ENCODE measurements at regions not wholly inside any gene's neighbourhood (a gene's known extent, or its start where the extent isn't known, plus 50 kb on each side); places are given as distances from the start of the nearest gene placed in this dataset.
A peak's percentile ranks its signal among the peaks of the same experiment; 100 is the strongest.
"Not testable (repeated sequence)": the region's sequence is repeated elsewhere in the genome, so short reads cannot be mapped to it uniquely, and the experiment has no call there.

DNA sequence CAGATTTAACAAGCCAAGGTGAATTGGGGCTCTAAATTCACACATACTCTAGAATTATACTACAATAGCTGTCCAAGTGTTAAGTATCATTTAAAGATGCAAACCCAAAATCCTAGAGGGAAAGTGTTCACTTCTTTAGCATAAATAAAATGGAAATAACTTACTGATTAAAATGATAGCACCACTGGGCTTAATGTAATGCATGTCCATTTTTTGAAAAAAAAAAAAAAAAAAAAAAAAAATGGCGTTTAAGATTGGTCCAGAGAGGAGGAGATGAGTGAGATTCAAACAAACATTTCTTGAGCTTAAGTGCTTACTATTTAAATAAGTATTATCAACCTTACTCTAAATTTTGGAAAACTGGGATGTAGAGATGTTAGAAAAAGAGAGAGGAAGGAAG, 251.5 kb upstream of the CWC22 start:
- DNase-seq, result no peak

DNA sequence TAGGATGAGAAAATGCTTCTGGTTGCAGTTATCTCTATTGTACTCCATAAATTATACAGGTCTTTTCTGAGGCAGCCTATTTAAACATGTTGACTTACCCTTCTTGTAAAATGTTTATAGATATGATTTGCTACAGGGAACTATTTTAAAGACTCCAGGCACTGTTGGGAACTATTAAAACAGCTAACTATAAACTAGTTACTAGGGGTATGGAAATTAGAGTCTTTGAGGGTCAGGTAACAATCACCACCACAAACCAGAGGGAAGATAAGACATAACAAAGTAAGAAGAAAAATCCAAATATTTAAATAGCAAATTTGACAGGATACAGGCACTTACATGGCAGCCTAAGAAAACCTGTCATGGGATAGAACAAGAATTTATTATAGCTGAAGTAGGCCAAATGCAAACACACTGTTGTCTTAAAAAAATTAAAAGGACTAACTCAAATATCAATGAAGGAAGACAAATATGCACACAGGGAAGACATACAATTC, 251.0 kb upstream of the CWC22 start:
- DNase-seq, result no peak

DNA sequence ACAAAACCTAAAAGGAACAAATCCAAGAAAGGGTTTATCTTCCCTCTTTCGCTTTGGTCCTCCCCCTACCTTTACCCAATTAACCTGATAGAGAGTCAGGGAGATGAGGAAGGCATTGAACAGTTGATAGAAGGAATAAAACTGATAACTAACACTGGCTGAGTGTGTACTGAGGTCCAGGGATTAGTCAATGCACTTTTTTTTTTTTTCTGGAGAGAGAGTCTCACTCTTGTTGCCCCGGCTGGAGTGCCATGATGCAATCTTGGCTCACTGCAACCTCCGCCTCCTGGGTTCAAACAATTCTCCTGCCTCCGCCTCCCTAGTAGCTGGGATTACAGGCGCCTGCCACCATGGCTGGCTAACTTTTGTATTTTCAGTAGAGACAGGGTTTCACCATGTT, 250.2 kb upstream of the CWC22 start:
- no peak for DNase-seq

DNA sequence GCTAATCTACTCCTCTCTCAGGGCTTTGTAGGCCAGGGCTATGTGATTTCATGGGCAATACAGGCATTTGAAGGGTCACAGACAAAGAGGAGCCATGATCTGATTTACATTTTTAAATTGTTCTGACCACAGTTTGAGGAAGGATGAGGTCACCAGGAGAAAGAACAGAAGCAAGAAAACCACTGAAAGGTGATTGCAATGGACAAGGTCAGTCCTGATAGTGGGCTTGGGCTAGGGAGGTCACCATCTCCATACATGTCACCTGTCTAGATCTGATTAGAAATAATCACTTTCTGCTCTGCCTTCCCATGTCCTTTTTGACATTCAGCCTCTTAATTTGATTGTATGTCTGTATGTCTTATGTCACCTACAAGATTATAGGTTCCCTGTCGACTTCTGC, 248.9 kb upstream of the CWC22 start:
- no peak for DNase-seq

- no peak for DNase-seq
Observed at GRCh38 chr2:180254872-180255271, 247.8 kb upstream of the CWC22 start.

DNA sequence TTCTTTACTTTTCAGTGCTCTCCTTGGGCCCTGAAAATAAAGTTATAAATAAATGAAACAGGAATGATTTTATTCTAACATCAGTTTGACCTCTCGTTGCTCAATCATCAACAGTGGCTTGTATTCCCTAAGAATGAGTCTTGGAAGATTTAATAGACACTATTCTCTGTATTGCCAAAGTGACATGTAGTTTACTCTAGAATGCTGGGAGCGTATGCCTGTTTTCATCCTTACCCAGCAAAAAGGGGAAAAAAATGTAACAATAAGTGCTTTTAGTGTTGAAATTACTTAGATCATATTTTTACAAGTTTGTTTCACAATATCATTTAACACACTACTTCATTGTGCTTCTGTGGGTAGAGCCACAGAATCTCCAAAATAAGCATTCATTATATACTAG, 240.6 kb upstream of the CWC22 start:
- DNase-seq, result no peak

DNA sequence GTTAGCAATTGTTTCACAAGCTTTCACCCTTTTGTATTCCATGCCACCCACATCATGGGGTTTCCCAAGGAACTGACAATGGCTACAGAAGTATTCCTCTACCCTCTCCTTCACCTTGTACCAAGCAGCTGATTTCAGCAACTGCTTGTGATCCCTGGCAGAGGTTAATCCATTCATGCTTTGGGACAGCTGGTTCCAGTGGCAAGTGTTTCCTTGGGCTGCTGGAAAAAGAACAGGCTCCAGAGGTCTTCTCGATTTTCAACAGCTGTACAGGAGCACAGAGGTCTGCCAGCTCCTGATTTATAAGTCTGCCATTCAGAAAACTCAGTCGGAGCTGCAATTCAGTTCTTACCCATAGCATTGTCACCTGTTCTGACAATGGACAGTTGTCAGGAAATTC, 239.2 kb upstream of the CWC22 start:
- DNase-seq, result no peak

DNA sequence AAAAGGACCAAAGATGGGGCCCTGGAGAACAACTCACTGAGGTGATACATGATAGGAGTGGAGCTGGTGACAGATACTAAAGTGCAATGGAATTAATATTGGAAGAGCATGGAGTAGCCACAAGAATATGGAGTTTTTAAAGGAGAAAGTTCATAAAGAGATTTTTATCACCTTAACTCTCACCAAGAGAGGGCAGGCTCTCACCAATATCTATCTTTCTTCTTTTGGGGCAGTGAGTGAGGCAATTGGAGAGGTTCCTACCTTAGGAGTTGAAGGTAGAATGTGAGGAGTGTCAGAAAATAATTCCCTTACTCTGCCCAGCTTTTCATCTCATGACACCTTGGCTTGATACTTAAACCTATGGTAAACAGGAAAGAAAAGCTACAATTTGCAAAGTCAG, 233.7 kb upstream of the CWC22 start:
- DNase-seq, result no peak

DNA sequence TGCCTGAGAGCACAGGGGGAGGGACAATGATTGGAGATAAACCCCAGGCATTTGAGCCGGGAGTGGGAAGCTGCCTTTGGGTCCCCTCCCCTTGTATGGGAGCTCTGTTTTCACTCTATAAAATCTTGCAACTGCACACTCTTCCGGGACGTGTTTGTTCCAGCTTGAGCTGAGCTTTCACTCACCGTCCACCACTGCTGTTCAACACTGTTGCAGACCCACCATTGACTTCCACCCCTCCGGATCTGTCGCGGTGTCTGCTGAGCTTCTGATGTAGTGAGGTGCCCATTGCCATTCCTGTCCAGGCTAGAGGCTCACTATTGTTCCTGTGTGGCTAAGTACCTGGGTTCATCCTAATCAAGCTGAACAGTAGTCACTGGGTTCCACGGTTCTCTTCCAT, 231.6 kb upstream of the CWC22 start:
- no peak for DNase-seq

DNA sequence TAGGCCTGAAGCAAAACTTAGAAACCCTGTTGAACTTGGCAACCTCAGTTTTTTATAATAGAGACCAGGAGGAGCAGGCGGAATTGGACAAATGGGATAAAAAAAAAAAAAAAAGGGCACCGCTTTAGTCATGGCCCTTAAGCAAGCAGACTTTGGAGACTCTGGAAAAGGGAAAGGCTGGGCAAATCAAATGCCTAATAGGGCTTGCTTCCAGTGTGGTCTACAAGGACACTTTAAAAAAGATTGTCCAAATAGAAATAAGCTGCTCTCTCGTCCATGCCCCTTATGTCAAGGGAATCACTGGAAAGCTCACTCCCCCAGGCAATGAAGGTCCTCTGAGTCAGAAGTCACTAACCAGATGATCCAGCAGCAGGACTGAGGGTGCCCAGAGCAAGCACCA, 229.0 kb upstream of the CWC22 start:
- DNase-seq, result not testable (repeated sequence)

DNA sequence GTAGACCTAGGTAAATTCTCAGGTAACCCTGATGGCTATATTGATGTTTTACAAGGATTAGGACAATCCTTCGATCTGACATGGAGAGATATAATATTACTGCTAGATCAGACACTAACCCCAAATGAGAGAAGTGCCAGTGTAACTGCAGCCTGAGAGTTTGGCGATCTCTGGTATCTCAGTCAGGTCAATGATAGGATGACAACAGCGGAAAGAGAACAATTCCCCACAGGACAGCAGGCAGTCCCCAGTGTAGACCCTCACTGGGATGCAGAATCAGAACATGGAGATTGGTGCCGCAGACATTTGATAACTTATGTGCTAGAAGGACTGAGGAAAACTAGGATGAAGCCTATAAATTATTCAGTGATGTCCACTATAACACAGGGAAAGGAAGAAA, 228.4 kb upstream of the CWC22 start:
- not testable (repeated sequence) for DNase-seq

GRCh38 chr2:180234991-180235390, 227.9 kb upstream of the CWC22 start:
- DNase-seq, result not testable (repeated sequence)

GRCh38 chr2:180231015-180231414, 223.9 kb upstream of the CWC22 start:
- no peak for DNase-seq

GRCh38 chr2:180227461-180227860, 220.4 kb upstream of the CWC22 start:
- no peak for DNase-seq

DNA sequence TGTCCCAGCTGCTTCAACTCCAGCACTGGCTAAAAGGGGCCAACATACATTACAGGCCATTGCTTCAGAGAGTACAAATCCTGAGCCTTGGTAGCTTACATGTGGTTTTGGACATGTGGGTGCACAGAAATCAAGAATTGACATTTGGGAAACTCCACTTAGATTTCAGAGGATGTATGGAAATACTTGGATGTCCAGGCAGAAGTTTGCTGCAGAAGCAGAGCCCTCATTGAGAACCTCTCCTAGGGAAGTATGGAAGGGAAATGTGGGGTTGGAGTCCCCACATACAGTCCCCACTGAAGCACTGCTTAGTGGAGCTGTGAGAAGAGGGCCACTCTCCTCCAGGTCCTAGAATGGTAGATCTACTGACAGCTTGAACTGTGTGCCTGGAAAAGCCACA, 218.0 kb upstream of the CWC22 start:
- DNase-seq, result no peak

DNA sequence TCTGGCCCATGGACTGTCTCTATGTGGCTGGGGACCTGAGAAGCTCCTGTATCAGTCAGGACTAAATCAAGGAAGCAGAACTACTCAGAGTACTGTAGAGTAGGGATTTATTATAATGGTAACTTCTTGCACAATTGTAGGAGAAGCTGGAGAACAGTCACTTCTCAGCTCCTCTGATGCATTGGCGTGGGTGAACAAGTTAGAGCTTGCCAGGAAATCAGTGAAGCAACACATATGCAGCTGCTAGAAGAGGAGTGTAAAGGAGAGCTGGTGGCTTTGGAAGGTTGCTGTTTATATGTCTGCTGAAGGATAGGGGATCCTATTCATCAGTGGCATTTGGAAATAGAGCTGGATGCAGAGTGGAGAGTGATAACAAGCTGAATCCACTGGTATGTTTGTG, 215.5 kb upstream of the CWC22 start:
- DNase-seq, result peak; percentile 20

DNA sequence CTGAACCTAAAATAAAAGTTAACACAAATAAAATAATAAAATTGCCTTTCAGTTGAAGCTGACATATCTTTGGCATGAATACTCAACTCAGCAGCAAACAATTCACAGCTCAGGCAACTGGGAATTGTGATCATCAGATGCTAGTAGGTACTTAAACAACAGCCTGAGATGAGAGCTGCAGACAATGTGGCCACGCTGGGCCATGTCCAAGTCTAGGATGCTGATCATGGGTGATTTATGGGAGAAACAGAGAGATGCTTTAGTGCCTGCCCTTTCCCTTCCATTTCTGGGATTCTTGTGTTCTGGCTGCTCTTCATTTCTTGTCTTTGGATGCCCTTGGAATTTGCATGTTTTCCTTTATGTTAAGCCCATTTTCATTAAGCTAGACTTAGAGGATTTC, 212.4 kb upstream of the CWC22 start:
- no peak for DNase-seq

DNA sequence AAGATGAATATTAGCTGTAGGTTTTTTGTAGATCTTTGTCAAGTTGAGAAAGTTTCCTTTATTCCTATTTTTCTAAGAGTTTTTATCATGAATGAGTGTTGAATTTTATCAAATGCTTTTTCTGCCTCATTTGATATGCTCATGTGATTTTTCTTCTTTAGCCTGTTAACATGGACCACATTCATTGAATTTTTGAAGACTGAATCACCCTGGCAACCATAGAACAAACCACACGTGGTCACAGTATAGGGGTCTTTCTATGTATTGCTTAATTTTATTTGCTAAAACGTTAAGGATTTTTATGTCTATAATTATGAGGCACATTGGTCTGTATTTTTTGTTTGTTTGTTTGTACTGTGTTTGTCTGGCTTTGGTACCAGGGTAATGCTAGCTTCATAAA, 201.7 kb upstream of the CWC22 start:
- no peak for DNase-seq

DNA sequence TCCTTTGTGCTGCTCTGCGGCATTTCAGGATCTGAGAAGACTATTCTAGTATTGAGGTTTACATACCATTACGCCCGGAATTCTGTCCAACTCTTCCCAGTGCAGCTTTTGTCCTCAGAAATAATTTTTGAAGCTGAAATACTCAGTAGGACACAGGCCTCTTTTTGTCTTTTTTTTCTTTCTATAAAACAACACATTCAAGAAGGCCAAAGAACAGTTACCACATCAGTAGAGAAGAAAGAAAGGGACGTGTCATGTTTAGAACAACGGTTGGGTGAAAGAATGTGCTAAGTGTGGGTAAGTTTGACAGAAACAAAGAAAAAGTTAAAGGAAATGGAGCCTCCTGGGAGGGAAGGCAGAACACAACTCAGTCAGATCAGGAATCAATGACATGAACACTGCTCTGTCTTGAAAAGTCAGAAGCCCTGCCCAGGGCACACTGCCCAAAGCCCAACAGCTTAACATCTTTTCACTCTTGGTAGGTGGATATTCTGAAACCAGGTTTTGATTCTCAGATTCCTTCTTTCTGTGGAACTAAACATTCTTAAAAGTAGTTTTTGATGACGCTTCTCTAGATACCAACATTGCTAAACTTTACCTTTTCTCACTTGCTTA, 198.6 kb upstream of the CWC22 start:
- no peak for DNase-seq

GRCh38 chr2:180203972-180204371, 196.9 kb upstream of the CWC22 start:
- DNase-seq, result no peak

DNA sequence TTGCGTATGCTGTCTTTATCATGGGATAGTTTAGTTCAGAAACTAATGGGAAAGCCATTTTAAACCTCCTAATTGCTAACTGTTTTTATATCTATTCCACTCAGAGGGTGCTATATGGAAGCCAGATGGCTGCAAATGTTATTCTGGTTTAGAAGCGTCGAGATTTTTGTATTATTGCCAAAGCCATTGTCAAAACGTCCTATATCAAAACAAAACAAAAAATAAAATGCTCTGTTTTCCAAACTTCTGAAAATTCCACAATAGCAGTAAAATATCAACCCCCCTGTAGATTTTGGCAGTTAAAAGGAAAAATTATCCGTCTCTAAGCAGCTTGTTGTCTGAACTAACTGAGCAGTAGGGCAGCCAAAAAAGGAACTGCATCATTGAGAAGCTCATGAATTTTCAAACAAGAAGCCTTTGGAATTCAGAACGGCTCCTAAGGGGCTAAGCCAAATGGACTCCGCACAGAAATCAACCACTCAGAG, 195.4 kb upstream of the CWC22 start:
- no peak for DNase-seq

- no peak for DNase-seq
Observed at GRCh38 chr2:180196419-180196977, 189.4 kb upstream of the CWC22 start.

DNA sequence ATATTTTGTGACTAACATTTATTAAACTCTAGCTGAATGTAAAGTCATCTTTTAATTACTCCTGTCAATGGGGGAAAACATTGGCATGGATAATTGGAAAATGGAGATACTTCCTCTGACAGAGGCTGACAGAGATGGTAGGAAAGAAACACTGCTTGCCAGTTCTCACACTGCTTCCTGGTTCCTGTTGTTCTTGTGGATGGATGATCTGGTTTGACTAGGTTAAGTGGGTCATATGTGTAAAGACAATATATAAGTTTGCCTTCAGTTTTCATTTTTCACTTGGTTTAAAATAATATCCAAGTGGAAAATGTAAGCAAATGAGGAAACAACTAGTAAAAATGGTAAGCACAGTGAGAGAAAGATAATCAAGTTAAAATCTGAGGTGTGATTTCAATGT, 188.8 kb upstream of the CWC22 start:
- DNase-seq, result no peak

GRCh38 chr2:180191432-180192124, 184.5 kb upstream of the CWC22 start:
- no peak for DNase-seq
